HG03442 (cell line): ENCODE measurements at regions not wholly inside any gene's neighbourhood (a gene's known extent, or its start where the extent isn't known, plus 50 kb on each side); places are given as distances from the start of the nearest gene placed in this dataset.

ENCODE experiments used
- ATAC-seq: cut with Tn5 transposase; IDR thresholded peaks from one replicate; pipeline ENCODE4 v1.9.1; 2021; ENCODE audit warnings: mild to moderate bottlenecking, moderate library complexity; ENCODE audit not compliant: unreplicated experiment

- ATAC-seq: no peak
Observed at GRCh38 chr16:62135911-62136310, 99.7 kb upstream of the CDH8 start.

GRCh38 chr16:62135446-62135845 lies 99.2 kb upstream of the CDH8 start:
- ATAC-seq: no peak

GRCh38 chr16:62130101-62130500 lies 93.9 kb upstream of the CDH8 start:
- ATAC-seq: no peak

- ATAC-seq: no peak
Observed at GRCh38 chr16:62105244-62105643, 69.0 kb upstream of the CDH8 start.

- ATAC-seq: no peak
Observed at GRCh38 chr16:62102588-62102987, 66.3 kb upstream of the CDH8 start.

- no peak for ATAC-seq
Observed at GRCh38 chr16:62100651-62101050, 64.4 kb upstream of the CDH8 start.

GRCh38 chr16:62089715-62090114 lies 53.5 kb upstream of the CDH8 start:
- ATAC-seq: no peak

- ATAC-seq: no peak
Observed at GRCh38 chr16:62088731-62089410, 52.6 kb upstream of the CDH8 start.
